Stimulated activated CD8-positive, alpha-beta memory T cell treated with anti-CD3 and anti-CD28 coated beads, Interleukin-15, amount 100 ng/mL, for 4 hours (primary cell): ENCODE measurements at regions not wholly inside any gene's neighbourhood (a gene's known extent, or its start where the extent isn't known, plus 50 kb on each side); places are given as distances from the start of the nearest gene placed in this dataset.

Experiments used
- DNase-seq, 2 donors: peaks; one replicate each; pipeline ENCODE4 v3.0.0-alpha.2; 2020; ENCODE audit warnings: low read depth in 2 of 2

- no peak for DNase-seq
Measured at GRCh38 chr6:148287623-148288333, 54.9 kb upstream of the SASH1 start.

GRCh38 chr6:148288541-148288940, 54.1 kb upstream of the SASH1 start:
- no peak for DNase-seq

- no peak for DNase-seq
Measured at GRCh38 chr6:148289153-148289552, 53.5 kb upstream of the SASH1 start.

GRCh38 chr6:148291876-148292275, 50.8 kb upstream of the SASH1 start:
- DNase-seq, result no peak
